Right lobe of liver (tissue), 6 donors: ENCODE measurements at regions not wholly inside any gene's neighbourhood (a gene's known extent, or its start where the extent isn't known, plus 50 kb on each side); places are given as distances from the start of the nearest gene placed in this dataset.
"Not testable (repeated sequence)": the region's sequence is repeated elsewhere in the genome, so short reads cannot be mapped to it uniquely, and the experiment has no call there.

Experiments
- ATAC-seq, 4 donors: fragments of 200-7000 bp; cut with Tn5 transposase; one replicate each; pipeline ENCODE4 v1.9.1; 2020; ENCODE audit warnings: mild to moderate bottlenecking in 4 of 4, moderate library complexity in 4 of 4
- DNase-seq, 3 donors: peaks; one replicate each; pipeline ENCODE4 v3.0.0-alpha.2; 2020
- H3K27ac ChIP-seq, 3 donors: fragments of 200-600 bp; one replicate each; pipeline ENCODE4 v1.8.0; 2022
- H3K27me3 ChIP-seq, 2 donors: fragments of 200-600 bp; one replicate each; pipeline ENCODE4 v1.8.0; 2022
- H3K36me3 ChIP-seq, 4 donors: fragments of 200-600 bp; sonication (generic) in 1 of 4; one replicate each; pipeline versions ENCODE4 v1.5.1 to v1.8.0; 2017 to 2022; ENCODE audit warnings: control low read depth in 1 of 4
- H3K4me1 ChIP-seq, 4 donors: fragments of 200-600 bp; sonication (generic) in 1 of 4; one replicate each; pipeline versions ENCODE4 v1.5.1 to v1.8.0; 2017 to 2022; ENCODE audit warnings: control low read depth in 1 of 4
- H3K4me3 ChIP-seq, 3 donors: fragments of 200-600 bp; one replicate each; pipeline ENCODE4 v1.8.0; 2022
- H3K9me3 ChIP-seq, 4 donors: fragments of 200-600 bp; sonication (generic) in 1 of 4; one replicate each; pipeline versions ENCODE4 v1.5.1 to v1.8.0; 2017 to 2022; ENCODE audit warnings: control low read depth in 1 of 4
- POLR2A ChIP-seq: fragments of 450-650 bp; IDR thresholded peaks from one replicate; pipeline ENCODE4 v1.6.1; 2017; ENCODE audit warnings: antibody characterized with exemption, mild to moderate bottlenecking
- WGBS: methylation state at CpG from one replicate; pipeline ENCODE4 v1.1.6; 2018; ENCODE audit warnings: low coverage, low lambda C conversion rate; ENCODE audit not compliant: insufficient coverage; ENCODE audit errors: missing lambda C conversion rate; 5-methylcytosine and 5-hydroxymethylcytosine counted together
- intact Hi-C, 2 donors: fragments of 100-400 bp; cut with DNase I; formaldehyde crosslinking; loops; one replicate each; pipeline versions ENCODE4 v1.11.2 to v1.14.1; 2022
- TF ChIP-seq, protein P1 (sequence below), 4 donors: fragments of 200-600 bp in 3 of 4; fragments of 450-650 bp in 1 of 4; IDR thresholded peaks; one replicate each; pipeline versions ENCODE4 v1.5.1 to v1.8.0; 2016 to 2022; ENCODE audit warnings: antibody characterized with exemption in 4 of 4, mild to moderate bottlenecking in 2 of 4
- donor health status: DM: no; HTN: yes; CAD: no.
- donor health status: DM: no; HTN: no; CAD: no.
- donor health status: DM: no; HTN: no; CAD: no.
- donor health status: DM: no; HTN: yes; CAD: no.
- donor health status: DM: no; HTN: yes; CAD: no.

- H3K27ac ChIP-seq: no peak overlapping the region
- WGBS: 34% methylated on average over 3 of the region's 3 CpGs
- no peaks in the 10 kb centered on the region for H3K27me3 ChIP-seq
- H3K36me3 ChIP-seq: no peaks in the 10 kb centered on the region
- no peaks in the 10 kb centered on the region for H3K4me1 ChIP-seq
- TF ChIP-seq, protein P1, sequence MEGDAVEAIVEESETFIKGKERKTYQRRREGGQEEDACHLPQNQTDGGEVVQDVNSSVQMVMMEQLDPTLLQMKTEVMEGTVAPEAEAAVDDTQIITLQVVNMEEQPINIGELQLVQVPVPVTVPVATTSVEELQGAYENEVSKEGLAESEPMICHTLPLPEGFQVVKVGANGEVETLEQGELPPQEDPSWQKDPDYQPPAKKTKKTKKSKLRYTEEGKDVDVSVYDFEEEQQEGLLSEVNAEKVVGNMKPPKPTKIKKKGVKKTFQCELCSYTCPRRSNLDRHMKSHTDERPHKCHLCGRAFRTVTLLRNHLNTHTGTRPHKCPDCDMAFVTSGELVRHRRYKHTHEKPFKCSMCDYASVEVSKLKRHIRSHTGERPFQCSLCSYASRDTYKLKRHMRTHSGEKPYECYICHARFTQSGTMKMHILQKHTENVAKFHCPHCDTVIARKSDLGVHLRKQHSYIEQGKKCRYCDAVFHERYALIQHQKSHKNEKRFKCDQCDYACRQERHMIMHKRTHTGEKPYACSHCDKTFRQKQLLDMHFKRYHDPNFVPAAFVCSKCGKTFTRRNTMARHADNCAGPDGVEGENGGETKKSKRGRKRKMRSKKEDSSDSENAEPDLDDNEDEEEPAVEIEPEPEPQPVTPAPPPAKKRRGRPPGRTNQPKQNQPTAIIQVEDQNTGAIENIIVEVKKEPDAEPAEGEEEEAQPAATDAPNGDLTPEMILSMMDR (IDR thresholded peaks at IDR 0.05): no peak
- TF ChIP-seq POLR2A: no peak
- ATAC-seq: no peak
- no peak for DNase-seq
- no peak overlapping the region for H3K4me3 ChIP-seq
- H3K9me3 ChIP-seq: no peaks in the 10 kb centered on the region
- intact Hi-C loops: no loop called here
Observed at GRCh38 chr7:49487830-49488140, 285.7 kb upstream of the VWC2 start.

- ATAC-seq (no peak), DNase-seq (no peak)
- no peaks in the 10 kb centered on the region for H3K36me3 ChIP-seq
- H3K4me3 ChIP-seq: no peak overlapping the region
- TF ChIP-seq POLR2A: no peak
- TF ChIP-seq, protein P1 (IDR thresholded peaks at IDR 0.05): no peak
- H3K4me1 ChIP-seq: no peaks in the 10 kb centered on the region
- no peaks in the 10 kb centered on the region for H3K27me3 ChIP-seq
- intact Hi-C loops: no loop called here
- 11% methylated on average over 1 of the region's 1 CpG for WGBS
- no peak overlapping the region for H3K27ac ChIP-seq
- H3K9me3 ChIP-seq: no peaks in the 10 kb centered on the region
Observed at GRCh38 chr7:49488573-49488972, 284.9 kb upstream of the VWC2 start.

DNA sequence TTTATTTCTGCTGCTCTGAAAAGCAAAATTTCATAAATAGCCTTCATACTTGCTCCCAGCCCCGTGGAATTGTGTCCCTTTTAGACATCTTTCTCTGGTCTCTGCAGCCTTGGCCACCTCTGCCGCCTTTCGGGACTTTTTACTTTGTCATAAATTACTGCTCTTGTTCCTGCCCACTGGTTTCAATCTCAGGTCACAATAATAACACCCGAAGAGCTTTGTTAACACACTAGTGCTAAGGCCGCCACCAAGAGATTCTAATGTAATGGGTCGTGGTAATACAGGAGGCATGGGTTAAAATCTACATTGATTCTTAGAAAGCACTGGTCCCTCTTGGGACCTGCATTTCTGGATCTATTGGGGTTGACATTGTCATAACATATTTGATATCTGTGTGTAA lies 276.0 kb upstream of the VWC2 start:
- no peak overlapping the region for H3K27ac ChIP-seq
- ATAC-seq: no peak
- WGBS: 55% methylated on average over 6 of the region's 6 CpGs
- no peaks in the 10 kb centered on the region for H3K27me3 ChIP-seq
- no peak for DNase-seq
- H3K4me1 ChIP-seq: no peaks in the 10 kb centered on the region
- intact Hi-C loops: no loop called here
- no peak overlapping the region for H3K4me3 ChIP-seq
- no peaks in the 10 kb centered on the region for H3K36me3 ChIP-seq
- no peaks in the 10 kb centered on the region for H3K9me3 ChIP-seq
- TF ChIP-seq, protein P1 (IDR thresholded peaks at IDR 0.05): no peak
- TF ChIP-seq POLR2A: no peak

DNA sequence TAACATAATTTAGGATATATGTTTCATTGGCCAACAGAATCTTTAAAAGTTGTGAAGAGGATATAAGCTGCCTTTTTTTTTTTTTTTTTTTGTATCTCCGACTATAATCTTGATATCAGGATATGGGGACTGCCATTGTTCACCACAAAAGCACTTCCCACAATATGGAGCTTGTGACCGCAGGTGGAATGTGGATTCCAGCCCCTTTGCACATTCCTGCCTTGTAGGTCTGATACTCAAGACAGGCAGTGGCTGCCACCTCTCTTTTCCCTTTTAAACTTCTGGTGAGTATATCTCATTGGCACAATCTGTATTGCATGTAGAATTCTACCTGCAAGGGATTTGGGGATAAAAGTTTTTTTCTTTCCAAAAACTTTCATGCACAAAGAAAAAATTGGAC lies 272.7 kb upstream of the VWC2 start:
- Histone ChIP-seq H3K4me3 (no peak overlapping the region), H3K9me3 (no peaks in the 10 kb centered on the region), H3K4me1 (no peaks in the 10 kb centered on the region), H3K36me3 (no peaks in the 10 kb centered on the region), H3K27me3 (no peaks in the 10 kb centered on the region), H3K27ac (no peak overlapping the region)
- 39% methylated on average over 2 of the region's 2 CpGs for WGBS
- intact Hi-C loops: no loop called here
- ATAC-seq (no peak), DNase-seq (no peak)
- TF ChIP-seq POLR2A: no peak
- TF ChIP-seq, protein P1 (IDR thresholded peaks at IDR 0.05): no peak

- H3K4me3 ChIP-seq, H3K36me3 ChIP-seq, H3K9me3 ChIP-seq, H3K4me1 ChIP-seq, H3K27me3 ChIP-seq, intact Hi-C loops, DNase-seq, H3K27ac ChIP-seq, ATAC-seq: not testable (repeated sequence)
- WGBS: 13% methylated on average over 2 of the region's 2 CpGs
Observed at GRCh38 chr7:49507206-49507605, 266.2 kb upstream of the VWC2 start.
